AG04449 (cell line): ENCODE measurements at regions not wholly inside any gene's neighbourhood (a gene's known extent, or its start where the extent isn't known, plus 50 kb on each side); places are given as distances from the start of the nearest gene placed in this dataset.

ENCODE experiments used
- CTCF ChIA-PET: fragments of 350-600 bp; formaldehyde crosslinking; extraction: SDS; loops from one replicate; lab custom pipeline; 2021; ENCODE audit warnings: antibody characterized with exemption; lab: Yijun Ruan, JAX
- POLR2A ChIA-PET: fragments of 400-600, 350-600 bp; formaldehyde crosslinking; extraction: SDS; loops from one replicate; lab custom pipeline; 2020; ENCODE audit warnings: antibody characterized with exemption, inconsistent platforms; lab: Yijun Ruan, JAX
- DNase-seq: peaks from one replicate; pipeline ENCODE4 v3.0.0-alpha.2; 2010; ENCODE audit warnings: low read depth, low spot score
- H3K4me3 ChIP-seq: 2 replicates; pipeline ENCODE4 v1.5.1; 2011; ENCODE audit warnings: low read depth, mild to moderate bottlenecking, control low read depth, low read length
- TF ChIP-seq, protein P1 (sequence below): IDR thresholded peaks from one replicate; pipeline ENCODE4 v1.5.1; 2011; ENCODE audit warnings: mild to moderate bottlenecking, moderate library complexity, low read length, control low read depth, inconsistent platforms; ENCODE audit not compliant: insufficient read depth; ENCODE audit errors: missing control alignments

DNA sequence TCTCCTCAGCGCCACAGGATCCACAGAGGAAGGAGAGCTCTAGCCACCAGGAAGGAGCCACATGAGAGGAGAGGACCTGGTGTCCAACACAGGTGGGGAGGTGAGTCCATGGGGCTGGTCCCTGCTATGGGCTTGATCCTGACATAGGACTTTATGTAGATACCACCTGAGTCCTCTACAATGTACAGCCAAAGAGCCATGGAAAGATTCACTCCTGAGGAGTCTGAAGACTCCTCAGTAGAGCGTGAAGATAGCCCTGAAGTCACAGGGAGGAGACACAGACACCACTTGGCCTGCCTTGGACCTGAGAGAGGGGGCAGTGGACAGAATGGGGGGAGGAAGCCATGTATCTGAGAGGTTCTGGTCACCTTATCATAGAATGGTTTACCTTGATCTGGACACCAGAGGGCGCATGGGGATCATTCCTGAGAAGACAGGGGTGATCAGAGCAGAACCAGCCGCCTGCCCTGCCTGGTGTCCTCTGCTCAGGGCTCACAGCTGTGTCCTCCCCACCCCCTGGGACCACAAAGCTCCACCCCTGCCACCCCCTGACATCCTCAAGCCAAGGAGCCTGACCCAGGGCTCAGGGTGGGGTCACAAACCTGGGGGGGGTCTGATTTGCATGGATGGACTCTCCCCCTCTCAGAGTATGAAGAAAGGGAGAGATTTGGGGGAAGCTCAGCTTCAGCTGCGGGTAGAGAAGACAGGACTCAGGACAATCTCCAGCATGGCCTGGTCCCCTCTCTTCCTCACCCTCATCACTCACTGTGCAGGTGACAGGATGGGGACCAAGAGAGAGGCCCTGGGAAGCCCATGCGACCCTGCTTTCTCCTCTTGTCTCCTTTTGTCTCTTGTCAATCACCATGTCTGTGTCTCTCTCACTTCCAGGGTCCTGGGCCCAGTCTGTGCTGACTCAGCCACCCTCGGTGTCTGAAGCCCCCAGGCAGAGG, 77.0 kb downstream of the ZNF280B start:
- DNase-seq, result no peak
- POLR2A ChIA-PET, result no interaction called here
- TF ChIP-seq, protein P1, sequence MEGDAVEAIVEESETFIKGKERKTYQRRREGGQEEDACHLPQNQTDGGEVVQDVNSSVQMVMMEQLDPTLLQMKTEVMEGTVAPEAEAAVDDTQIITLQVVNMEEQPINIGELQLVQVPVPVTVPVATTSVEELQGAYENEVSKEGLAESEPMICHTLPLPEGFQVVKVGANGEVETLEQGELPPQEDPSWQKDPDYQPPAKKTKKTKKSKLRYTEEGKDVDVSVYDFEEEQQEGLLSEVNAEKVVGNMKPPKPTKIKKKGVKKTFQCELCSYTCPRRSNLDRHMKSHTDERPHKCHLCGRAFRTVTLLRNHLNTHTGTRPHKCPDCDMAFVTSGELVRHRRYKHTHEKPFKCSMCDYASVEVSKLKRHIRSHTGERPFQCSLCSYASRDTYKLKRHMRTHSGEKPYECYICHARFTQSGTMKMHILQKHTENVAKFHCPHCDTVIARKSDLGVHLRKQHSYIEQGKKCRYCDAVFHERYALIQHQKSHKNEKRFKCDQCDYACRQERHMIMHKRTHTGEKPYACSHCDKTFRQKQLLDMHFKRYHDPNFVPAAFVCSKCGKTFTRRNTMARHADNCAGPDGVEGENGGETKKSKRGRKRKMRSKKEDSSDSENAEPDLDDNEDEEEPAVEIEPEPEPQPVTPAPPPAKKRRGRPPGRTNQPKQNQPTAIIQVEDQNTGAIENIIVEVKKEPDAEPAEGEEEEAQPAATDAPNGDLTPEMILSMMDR, result peak; percentile 77
- CTCF ChIA-PET, result interaction anchor here (0.6 to 5.1 kb wide), 12 partner anchors 8 to 278 kb away, joined by 3 to 40 read pairs (median 4); no protein-coding TSS in a partner anchor
- no peak overlapping the region for H3K4me3 ChIP-seq

DNA sequence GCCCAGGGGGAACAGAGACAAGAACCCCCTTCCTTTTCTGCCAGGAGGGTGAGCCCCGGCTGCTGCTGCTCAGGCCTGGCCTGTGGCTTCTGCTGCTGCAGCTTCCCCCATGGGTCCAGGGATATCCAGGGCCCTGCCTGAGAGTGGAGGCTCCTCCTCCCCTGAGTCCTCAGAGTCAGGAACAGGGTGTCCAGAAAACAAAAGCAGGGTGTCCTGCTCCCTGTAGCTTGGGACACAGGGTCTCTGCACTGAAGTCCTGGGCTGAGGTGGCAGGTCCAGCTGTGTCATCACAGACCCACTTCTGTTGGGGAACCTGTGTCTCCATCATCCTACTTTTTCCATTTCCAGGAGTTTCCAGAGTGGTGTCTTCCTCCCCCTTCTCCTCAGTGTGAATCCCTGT, 76.1 kb downstream of the ZNF280B start:
- no peak for DNase-seq
- ChIA-PET POLR2A (no interaction called here), CTCF (interaction anchor here (0.9 to 5.1 kb wide), 5 partner anchors 11 to 528 kb away, joined by 3 to 40 read pairs (median 3); no protein-coding TSS in a partner anchor)
- H3K4me3 ChIP-seq, result no peak overlapping the region
- TF ChIP-seq, protein P1, result no peak

DNA sequence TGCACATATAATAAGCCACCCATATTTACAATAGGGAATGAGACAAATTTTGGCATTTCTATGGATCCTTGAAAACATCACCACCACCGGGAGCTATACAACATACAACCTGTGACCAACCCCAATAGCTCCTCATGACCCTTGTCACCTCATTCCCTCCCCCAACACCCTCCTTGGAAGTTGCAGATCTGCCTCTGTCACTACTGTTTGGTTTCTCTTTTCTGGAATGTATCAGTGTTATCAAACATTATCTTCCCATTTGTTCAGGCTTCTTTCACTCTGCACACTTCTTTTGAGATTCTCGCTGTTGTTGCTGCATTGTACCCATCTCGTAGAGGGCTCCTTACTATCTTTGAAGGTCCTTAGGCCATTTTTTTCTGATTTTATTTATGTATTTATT, 75.6 kb downstream of the ZNF280B start:
- DNase-seq, result no peak
- ChIA-PET POLR2A (no interaction called here), CTCF (interaction anchor here (0.9 to 5.1 kb wide), 5 partner anchors 12 to 528 kb away, joined by 3 to 40 read pairs (median 3); no protein-coding TSS in a partner anchor)
- no peak overlapping the region for H3K4me3 ChIP-seq
- TF ChIP-seq, protein P1, result no peak

DNA sequence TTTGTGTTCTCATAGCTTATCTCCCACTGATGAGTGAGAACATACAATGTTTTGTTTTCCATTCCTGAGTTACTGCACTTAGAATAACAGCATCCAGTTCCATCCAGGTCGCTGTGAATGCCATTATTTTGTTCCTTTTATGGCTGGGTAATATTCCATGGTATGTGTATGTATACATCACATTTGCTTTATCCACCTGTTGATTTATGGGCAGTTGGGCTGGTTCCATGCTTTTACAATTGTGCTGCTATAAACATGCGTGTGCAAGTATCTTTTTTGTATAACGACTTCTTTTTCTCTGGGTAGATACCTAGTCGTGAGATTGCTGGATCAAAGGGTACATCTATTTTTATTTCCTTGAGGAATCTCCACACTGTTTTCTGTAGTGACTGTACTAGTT, 74.8 kb downstream of the ZNF280B start:
- TF ChIP-seq, protein P1, result no peak
- ChIA-PET CTCF (interaction anchor here (1.1 to 5.1 kb wide), 3 partner anchors 13 to 32 kb away, joined by 3 to 40 read pairs (median 15); no protein-coding TSS in a partner anchor), POLR2A (no interaction called here)
- no peak for DNase-seq
- H3K4me3 ChIP-seq, result no peak overlapping the region
